ENCODE measurements at regions not wholly inside any gene's neighbourhood (a gene's known extent, or its start where the extent isn't known, plus 50 kb on each side); places are given as distances from the start of the nearest gene placed in this dataset.

GRCh38 chr16:48105976-48106375 lies 49.8 kb downstream of the ABCC12 start:
- Histone ChIP-seq H3K9ac (no peak overlapping the region), H3K9me3 (ENCODE audit: control insufficient read depth, low read length) (no peaks in the 10 kb centered on the region), H3K4me1 (no peaks in the 10 kb centered on the region), H3K4me3 (ENCODE audit: low read depth, low read length) (no peak overlapping the region), H3K79me2 (no peaks in the 10 kb centered on the region), H3K4me2 (ENCODE audit: low read length) (no peak overlapping the region), H2AFZ (no peak overlapping the region), H3K27me3 (ENCODE audit: control insufficient read depth, insufficient read depth, low read length) (no peaks in the 10 kb centered on the region), H3K27ac (no peak overlapping the region), H3K36me3 (ENCODE audit: control insufficient read depth, insufficient read depth, low read length) (no peaks in the 10 kb centered on the region)
- no peak for TF ChIP-seq CTCF (IDR thresholded peaks at IDR 0.05)

GRCh38 chr16:48105456-48105855 lies 50.3 kb downstream of the ABCC12 start:
- H3K27me3 ChIP-seq (ENCODE audit: control insufficient read depth, insufficient read depth, low read length): no peaks in the 10 kb centered on the region
- no peak for TF ChIP-seq CTCF (IDR thresholded peaks at IDR 0.05)
- H3K27ac ChIP-seq: no peak overlapping the region
- no peak overlapping the region for H3K9ac ChIP-seq
- no peaks in the 10 kb centered on the region for H3K79me2 ChIP-seq
- no peak overlapping the region for H3K4me3 ChIP-seq (ENCODE audit: low read depth, low read length)
- no peak overlapping the region for H2AFZ ChIP-seq
- no peaks in the 10 kb centered on the region for H3K4me1 ChIP-seq
- no peak overlapping the region for H3K4me2 ChIP-seq (ENCODE audit: low read length)
- no peaks in the 10 kb centered on the region for H3K9me3 ChIP-seq (ENCODE audit: control insufficient read depth, low read length)
- no peaks in the 10 kb centered on the region for H3K36me3 ChIP-seq (ENCODE audit: control insufficient read depth, insufficient read depth, low read length)

- Histone ChIP-seq H3K9ac (no peak overlapping the region), H3K36me3 (ENCODE audit: control insufficient read depth, insufficient read depth, low read length) (no peaks in the 10 kb centered on the region)
These were observed 52.2 kb downstream of the ABCC12 start for GRCh38 chr16:48103591-48103990.

GRCh38 chr16:48102083-48103008 lies 53.4 kb downstream of the ABCC12 start:
- no peaks in the 10 kb centered on the region for H3K36me3 ChIP-seq (ENCODE audit: control insufficient read depth, insufficient read depth, low read length)
- no peaks in the 10 kb centered on the region for H3K79me2 ChIP-seq
- H3K4me3 ChIP-seq (ENCODE audit: low read depth, low read length): no peak overlapping the region
- no peak overlapping the region for H2AFZ ChIP-seq
- H3K4me2 ChIP-seq (ENCODE audit: low read length): no peak overlapping the region
- H3K9ac ChIP-seq: no peak overlapping the region
- no peak overlapping the region for H3K27ac ChIP-seq
- no peaks in the 10 kb centered on the region for H3K27me3 ChIP-seq (ENCODE audit: control insufficient read depth, insufficient read depth, low read length)
- no peaks in the 10 kb centered on the region for H3K9me3 ChIP-seq (ENCODE audit: control insufficient read depth, low read length)
- no peaks in the 10 kb centered on the region for H3K4me1 ChIP-seq
- TF ChIP-seq CTCF (IDR thresholded peaks at IDR 0.05): no peak

More at GRCh38 chr16:48103591-48103990, 52.2 kb downstream of the ABCC12 start:
- H3K27me3 ChIP-seq (ENCODE audit: control insufficient read depth, insufficient read depth, low read length): no peaks in the 10 kb centered on the region
- H3K27ac ChIP-seq: no peak overlapping the region
- no peaks in the 10 kb centered on the region for H3K9me3 ChIP-seq (ENCODE audit: control insufficient read depth, low read length)
- TF ChIP-seq CTCF (IDR thresholded peaks at IDR 0.05): no peak
- no peak overlapping the region for H3K4me3 ChIP-seq (ENCODE audit: low read depth, low read length)
- H3K4me2 ChIP-seq (ENCODE audit: low read length): no peak overlapping the region
- no peaks in the 10 kb centered on the region for H3K4me1 ChIP-seq
- no peaks in the 10 kb centered on the region for H3K79me2 ChIP-seq
- H2AFZ ChIP-seq: no peak overlapping the region

All from parathyroid adenoma (tissue), 2 donors.